ENCODE measurements at regions not wholly inside any gene's neighbourhood (a gene's known extent, or its start where the extent isn't known, plus 50 kb on each side); places are given as distances from the start of the nearest gene placed in this dataset.

DNA sequence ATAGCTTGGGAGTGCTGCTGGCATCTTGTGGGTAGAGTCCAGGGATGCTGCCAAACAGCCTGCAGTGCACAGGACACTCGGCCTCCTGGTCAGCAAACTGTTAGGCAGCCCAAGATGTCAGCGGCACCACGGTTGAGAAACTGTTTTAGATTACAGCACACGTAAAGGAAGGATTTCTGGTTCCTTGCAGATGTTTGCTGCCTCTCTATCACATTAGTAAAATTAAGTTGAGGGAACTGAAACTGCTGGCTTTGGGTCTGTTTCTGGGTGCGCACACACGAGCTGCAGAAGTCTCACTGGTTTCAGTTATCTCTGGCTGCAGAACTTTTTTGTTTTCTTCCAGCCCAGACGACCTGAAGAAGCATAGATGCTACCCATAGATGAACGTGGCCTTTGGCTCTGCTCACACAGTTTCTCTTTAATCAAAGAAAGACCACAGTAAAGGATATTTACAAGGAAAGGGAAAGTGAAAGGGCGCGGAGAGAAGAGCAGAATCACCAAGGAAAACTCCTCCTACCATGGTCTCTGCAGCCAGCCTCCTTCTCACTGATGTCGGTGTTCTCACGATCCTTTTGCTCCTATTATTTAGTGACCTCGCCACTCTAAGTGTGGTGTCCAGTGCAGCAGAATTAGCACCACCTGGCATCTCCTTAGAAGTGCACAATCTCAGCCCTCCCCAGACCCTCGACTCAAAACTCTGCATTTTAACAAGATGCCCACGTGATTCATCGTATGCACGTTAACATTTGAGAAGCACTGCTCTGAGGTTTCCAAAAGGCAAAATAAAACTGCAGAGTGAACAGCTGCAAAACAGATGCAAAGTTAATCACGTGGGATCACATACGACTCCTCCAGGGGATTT is 50.6 kb upstream of the AKAP13 start:
- TF ChIP-seq, protein P1, sequence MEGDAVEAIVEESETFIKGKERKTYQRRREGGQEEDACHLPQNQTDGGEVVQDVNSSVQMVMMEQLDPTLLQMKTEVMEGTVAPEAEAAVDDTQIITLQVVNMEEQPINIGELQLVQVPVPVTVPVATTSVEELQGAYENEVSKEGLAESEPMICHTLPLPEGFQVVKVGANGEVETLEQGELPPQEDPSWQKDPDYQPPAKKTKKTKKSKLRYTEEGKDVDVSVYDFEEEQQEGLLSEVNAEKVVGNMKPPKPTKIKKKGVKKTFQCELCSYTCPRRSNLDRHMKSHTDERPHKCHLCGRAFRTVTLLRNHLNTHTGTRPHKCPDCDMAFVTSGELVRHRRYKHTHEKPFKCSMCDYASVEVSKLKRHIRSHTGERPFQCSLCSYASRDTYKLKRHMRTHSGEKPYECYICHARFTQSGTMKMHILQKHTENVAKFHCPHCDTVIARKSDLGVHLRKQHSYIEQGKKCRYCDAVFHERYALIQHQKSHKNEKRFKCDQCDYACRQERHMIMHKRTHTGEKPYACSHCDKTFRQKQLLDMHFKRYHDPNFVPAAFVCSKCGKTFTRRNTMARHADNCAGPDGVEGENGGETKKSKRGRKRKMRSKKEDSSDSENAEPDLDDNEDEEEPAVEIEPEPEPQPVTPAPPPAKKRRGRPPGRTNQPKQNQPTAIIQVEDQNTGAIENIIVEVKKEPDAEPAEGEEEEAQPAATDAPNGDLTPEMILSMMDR (IDR thresholded peaks at IDR 0.05): no peak
- no peaks in the 10 kb centered on the region for H3K36me3 ChIP-seq
- peaks cover 0 to 23% (median 11%) of the 10 kb centered on the region in 4 donors for H3K4me1 ChIP-seq
- H3K4me3 ChIP-seq: peak overlapping the region; percentile 47 to 50
- no peaks in the 10 kb centered on the region for H3K27me3 ChIP-seq
- DNase-seq: peak in 1 of 2 donors; percentile 31
- peak overlapping the region; percentile 75 to 84 for H3K27ac ChIP-seq
- H3K9me3 ChIP-seq: no peaks in the 10 kb centered on the region
- intact Hi-C loops (cut with DNase I; ENCODE audit: low total_unique reads): loop anchor here (5.0 kb wide), 1 partner anchor 173 kb away; no protein-coding TSS in a partner anchor
